Mammary epithelial cell (primary cell): ENCODE measurements at regions not wholly inside any gene's neighbourhood (a gene's known extent, or its start where the extent isn't known, plus 50 kb on each side); places are given as distances from the start of the nearest gene placed in this dataset.

Source experiments
- CTCF ChIP-seq, 2 donors: IDR thresholded peaks in 1 of 2; conservative IDR thresholded peaks in 1 of 2; 2 replicates each; pipeline ENCODE4 v1.5.1; 2011 to 2012; ENCODE audit warnings: inconsistent platforms in 2 of 2, low read length in 2 of 2, mild to moderate bottlenecking in 2 of 2, control low read depth in 1 of 2, low read depth in 1 of 2; ENCODE audit not compliant: insufficient read depth in 1 of 2; ENCODE audit errors: extremely low read depth in 1 of 2
- EZH2 ChIP-seq: IDR thresholded peaks from 2 replicates; pipeline ENCODE4 v1.6.1; 2012; ENCODE audit warnings: low read length, inconsistent platforms, borderline replicate concordance

GRCh38 chr3:176578316-176578715 is 619.0 kb downstream of the TBL1XR1 start:
- TF ChIP-seq CTCF (conservative IDR thresholded peaks at IDR 0.05 in 1 of 2, IDR thresholded peaks at IDR 0.05 in 1 of 2; ENCODE audit: extremely low read depth in 1 of 2, insufficient read depth in 1 of 2, low read depth in 1 of 2, low read length in 2 of 2): no peak
- TF ChIP-seq EZH2: no peak
